ENCODE measurements at regions not wholly inside any gene's neighbourhood (a gene's known extent, or its start where the extent isn't known, plus 50 kb on each side); places are given as distances from the start of the nearest gene placed in this dataset.
"Not testable (repeated sequence)": the region's sequence is repeated elsewhere in the genome, so short reads cannot be mapped to it uniquely, and the experiment has no call there.

GRCh38 chr11:31956310-31956709, 134.6 kb upstream of the RCN1 start:
- intact Hi-C loops (cut with DNase I), result no loop called here
- DNase-seq (ENCODE audit: low spot score in 2 of 2), result no peak
- no peaks in the 10 kb centered on the region for H3K9me3 ChIP-seq
- TF ChIP-seq CTCF (IDR thresholded peaks at IDR 0.05), result no peak
- no peak overlapping the region for H3K4me3 ChIP-seq
- H3K36me3 ChIP-seq, result no peaks in the 10 kb centered on the region
- H3K4me1 ChIP-seq, result no peaks in the 10 kb centered on the region
- H3K27me3 ChIP-seq, result no peaks in the 10 kb centered on the region
- H3K27ac ChIP-seq, result no peak overlapping the region

GRCh38 chr11:31955838-31956237, 135.0 kb upstream of the RCN1 start:
- intact Hi-C loops (cut with DNase I), result no loop called here
- DNase-seq (ENCODE audit: low spot score in 2 of 2), result no peak
- H3K4me1 ChIP-seq, result no peaks in the 10 kb centered on the region
- H3K27me3 ChIP-seq, result no peaks in the 10 kb centered on the region
- H3K27ac ChIP-seq, result no peak overlapping the region
- H3K4me3 ChIP-seq, result no peak overlapping the region
- TF ChIP-seq CTCF (IDR thresholded peaks at IDR 0.05), result no peak
- no peaks in the 10 kb centered on the region for H3K9me3 ChIP-seq
- H3K36me3 ChIP-seq, result no peaks in the 10 kb centered on the region

GRCh38 chr11:31953803-31954327, 137.0 kb upstream of the RCN1 start:
- Histone ChIP-seq H3K36me3 (no peaks in the 10 kb centered on the region), H3K9me3 (no peaks in the 10 kb centered on the region), H3K4me3 (no peak overlapping the region), H3K27ac (no peak overlapping the region), H3K4me1 (no peaks in the 10 kb centered on the region), H3K27me3 (no peaks in the 10 kb centered on the region)
- no peak for DNase-seq (ENCODE audit: low spot score in 2 of 2)
- intact Hi-C loops (cut with DNase I), result no loop called here
- TF ChIP-seq CTCF (IDR thresholded peaks at IDR 0.05), result no peak

- H3K36me3 ChIP-seq; intact Hi-C loops (cut with DNase I); H3K27ac ChIP-seq; H3K4me1 ChIP-seq; H3K27me3 ChIP-seq; H3K9me3 ChIP-seq; DNase-seq (ENCODE audit: low spot score in 2 of 2); H3K4me3 ChIP-seq: not testable (repeated sequence)
These were observed 138.6 kb upstream of the PAX6 start for GRCh38 chr11:31949733-31950200.

GRCh38 chr11:31947051-31947450, 135.9 kb upstream of the PAX6 start:
- no peak for TF ChIP-seq CTCF (IDR thresholded peaks at IDR 0.05)
- Histone ChIP-seq H3K27ac (no peak overlapping the region), H3K27me3 (no peaks in the 10 kb centered on the region), H3K36me3 (no peaks in the 10 kb centered on the region), H3K4me3 (no peak overlapping the region), H3K9me3 (no peaks in the 10 kb centered on the region), H3K4me1 (no peaks in the 10 kb centered on the region)
- intact Hi-C loops (cut with DNase I), result no loop called here
- no peak for DNase-seq (ENCODE audit: low spot score in 2 of 2)

GRCh38 chr11:31943056-31943780, 132.1 kb upstream of the PAX6 start:
- no peaks in the 10 kb centered on the region for H3K9me3 ChIP-seq
- no peak for DNase-seq (ENCODE audit: low spot score in 2 of 2)
- intact Hi-C loops (cut with DNase I), result no loop called here
- no peaks in the 10 kb centered on the region for H3K27me3 ChIP-seq
- no peaks in the 10 kb centered on the region for H3K36me3 ChIP-seq
- no peak overlapping the region for H3K27ac ChIP-seq
- no peaks in the 10 kb centered on the region for H3K4me1 ChIP-seq
- H3K4me3 ChIP-seq, result no peak overlapping the region
- no peak for TF ChIP-seq CTCF (IDR thresholded peaks at IDR 0.05)

All from ascending aorta (tissue), 2 donors.